ENCODE measurements at regions not wholly inside any gene's neighbourhood (a gene's known extent, or its start where the extent isn't known, plus 50 kb on each side); places are given as distances from the start of the nearest gene placed in this dataset.

GRCh38 chr7:52482076-52482475 lies 553.4 kb upstream of the POM121L12 start:
- whole genome bisulfite sequencing (ENCODE audit: insufficient coverage, low coverage, low lambda C conversion rate, missing lambda C conversion rate) = 32% methylated on average over 2 of the region's 2 CpGs
- Histone ChIP-seq H3K36me3 (no peaks in the 10 kb centered on the region), H3K4me1 (no peaks in the 10 kb centered on the region), H3K27ac (no peak overlapping the region), H3K27me3 (no peaks in the 10 kb centered on the region), H3K9me3 (no peaks in the 10 kb centered on the region), H3K4me3 (no peak overlapping the region)
- ATAC-seq = no peak
- no peak for DNase-seq
- TF ChIP-seq POLR2A (IDR thresholded peaks at IDR 0.05) = no peak
- TF ChIP-seq, protein P1, sequence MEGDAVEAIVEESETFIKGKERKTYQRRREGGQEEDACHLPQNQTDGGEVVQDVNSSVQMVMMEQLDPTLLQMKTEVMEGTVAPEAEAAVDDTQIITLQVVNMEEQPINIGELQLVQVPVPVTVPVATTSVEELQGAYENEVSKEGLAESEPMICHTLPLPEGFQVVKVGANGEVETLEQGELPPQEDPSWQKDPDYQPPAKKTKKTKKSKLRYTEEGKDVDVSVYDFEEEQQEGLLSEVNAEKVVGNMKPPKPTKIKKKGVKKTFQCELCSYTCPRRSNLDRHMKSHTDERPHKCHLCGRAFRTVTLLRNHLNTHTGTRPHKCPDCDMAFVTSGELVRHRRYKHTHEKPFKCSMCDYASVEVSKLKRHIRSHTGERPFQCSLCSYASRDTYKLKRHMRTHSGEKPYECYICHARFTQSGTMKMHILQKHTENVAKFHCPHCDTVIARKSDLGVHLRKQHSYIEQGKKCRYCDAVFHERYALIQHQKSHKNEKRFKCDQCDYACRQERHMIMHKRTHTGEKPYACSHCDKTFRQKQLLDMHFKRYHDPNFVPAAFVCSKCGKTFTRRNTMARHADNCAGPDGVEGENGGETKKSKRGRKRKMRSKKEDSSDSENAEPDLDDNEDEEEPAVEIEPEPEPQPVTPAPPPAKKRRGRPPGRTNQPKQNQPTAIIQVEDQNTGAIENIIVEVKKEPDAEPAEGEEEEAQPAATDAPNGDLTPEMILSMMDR (IDR thresholded peaks at IDR 0.05) = no peak
- intact Hi-C loops (cut with DNase I) = no loop called here

GRCh38 chr7:52481571-52481970 lies 553.9 kb upstream of the POM121L12 start:
- no peak for TF ChIP-seq POLR2A (IDR thresholded peaks at IDR 0.05)
- TF ChIP-seq, protein P1 (IDR thresholded peaks at IDR 0.05) = no peak
- Histone ChIP-seq H3K4me1 (no peaks in the 10 kb centered on the region), H3K27me3 (no peaks in the 10 kb centered on the region), H3K36me3 (no peaks in the 10 kb centered on the region), H3K4me3 (no peak overlapping the region), H3K9me3 (no peaks in the 10 kb centered on the region), H3K27ac (no peak overlapping the region)
- DNase-seq (no peak), ATAC-seq (no peak)
- intact Hi-C loops (cut with DNase I) = no loop called here
- WGBS (ENCODE audit: insufficient coverage, low coverage, low lambda C conversion rate, missing lambda C conversion rate) = 23% methylated on average over 2 of the region's 2 CpGs

DNA sequence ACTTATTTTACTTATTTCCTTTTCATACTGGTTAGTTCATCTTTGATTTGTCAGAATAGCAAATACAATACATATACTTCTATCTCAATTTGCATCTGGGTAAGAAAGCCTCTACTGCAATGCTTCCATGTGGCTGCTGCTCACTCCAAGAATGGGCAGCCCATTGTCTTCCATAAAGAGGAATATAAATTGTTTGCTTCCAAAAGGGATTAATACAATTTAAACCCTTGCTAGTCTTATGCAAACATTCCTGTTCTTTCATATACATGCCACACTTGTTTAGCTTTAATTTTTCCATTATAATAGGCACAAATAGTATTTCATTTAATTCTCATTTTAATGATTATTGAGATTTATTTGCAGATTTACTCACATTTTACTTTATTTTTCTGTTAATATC lies 555.4 kb upstream of the POM121L12 start:
- Histone ChIP-seq H3K4me1 (no peaks in the 10 kb centered on the region), H3K9me3 (no peaks in the 10 kb centered on the region), H3K27ac (no peak overlapping the region), H3K36me3 (no peaks in the 10 kb centered on the region), H3K4me3 (no peak overlapping the region), H3K27me3 (no peaks in the 10 kb centered on the region)
- intact Hi-C loops (cut with DNase I) = no loop called here
- no peak for TF ChIP-seq POLR2A (IDR thresholded peaks at IDR 0.05)
- TF ChIP-seq, protein P1 (IDR thresholded peaks at IDR 0.05) = no peak
- DNase-seq = no peak
- ATAC-seq = no peak

GRCh38 chr7:52475001-52475582 lies 560.3 kb upstream of the POM121L12 start:
- intact Hi-C loops (cut with DNase I) = no loop called here
- no peaks in the 10 kb centered on the region for H3K27me3 ChIP-seq
- ATAC-seq = no peak

More at GRCh38 chr7:52475001-52475582, 560.3 kb upstream of the POM121L12 start:
- DNase-seq = no peak
- H3K4me1 ChIP-seq = no peaks in the 10 kb centered on the region
- no peaks in the 10 kb centered on the region for H3K36me3 ChIP-seq
- H3K9me3 ChIP-seq = no peaks in the 10 kb centered on the region
- no peak overlapping the region for H3K27ac ChIP-seq
- no peak overlapping the region for H3K4me3 ChIP-seq
- TF ChIP-seq, protein P1 (IDR thresholded peaks at IDR 0.05) = no peak
- no peak for TF ChIP-seq POLR2A (IDR thresholded peaks at IDR 0.05)

Measured in right lobe of liver (tissue), 6 donors.